ENCODE measurements at regions not wholly inside any gene's neighbourhood (a gene's known extent, or its start where the extent isn't known, plus 50 kb on each side); places are given as distances from the start of the nearest gene placed in this dataset.
"Not testable (repeated sequence)": the region's sequence is repeated elsewhere in the genome, so short reads cannot be mapped to it uniquely, and the experiment has no call there.

DNA sequence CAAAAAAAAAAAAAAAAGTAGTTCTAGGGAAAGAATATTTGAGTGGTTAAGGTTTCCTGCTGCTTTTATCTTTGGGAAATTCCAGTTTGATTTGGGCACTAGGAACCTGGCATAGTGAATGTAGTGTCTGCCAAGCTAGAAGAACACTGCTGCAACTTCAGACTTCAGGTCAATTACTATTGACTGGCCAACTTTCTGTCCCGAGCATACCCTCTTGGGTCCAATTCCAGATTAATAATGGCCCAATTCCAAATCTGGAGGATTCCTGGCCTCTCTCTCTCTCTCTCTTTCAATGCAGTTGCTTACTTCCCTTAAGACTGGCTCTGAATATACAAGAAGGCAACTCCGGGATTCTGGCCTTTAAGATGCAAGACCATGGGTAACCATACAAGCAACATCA lies 74.9 kb downstream of the ANKEF1 start:
- DNase-seq, result no peak

DNA sequence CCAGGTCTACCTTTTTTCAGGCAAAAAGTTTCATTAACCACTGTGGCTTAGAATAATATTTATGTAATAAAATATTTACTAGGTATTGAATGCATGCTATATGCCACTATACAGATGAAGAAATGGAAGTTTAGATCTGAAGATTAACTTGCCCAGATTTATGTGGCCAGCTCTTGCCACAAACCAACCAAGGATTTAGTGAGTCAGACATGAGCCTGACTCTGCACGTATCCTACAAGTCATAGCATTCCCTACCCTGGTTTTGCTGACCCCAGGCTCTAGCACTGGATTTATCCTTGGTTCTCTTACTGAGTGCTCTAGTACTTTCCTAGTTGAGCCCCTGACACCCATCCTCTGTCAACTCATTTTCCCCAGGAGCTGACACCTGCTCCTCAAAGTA lies 75.4 kb downstream of the ANKEF1 start:
- DNase-seq, result no peak

DNA sequence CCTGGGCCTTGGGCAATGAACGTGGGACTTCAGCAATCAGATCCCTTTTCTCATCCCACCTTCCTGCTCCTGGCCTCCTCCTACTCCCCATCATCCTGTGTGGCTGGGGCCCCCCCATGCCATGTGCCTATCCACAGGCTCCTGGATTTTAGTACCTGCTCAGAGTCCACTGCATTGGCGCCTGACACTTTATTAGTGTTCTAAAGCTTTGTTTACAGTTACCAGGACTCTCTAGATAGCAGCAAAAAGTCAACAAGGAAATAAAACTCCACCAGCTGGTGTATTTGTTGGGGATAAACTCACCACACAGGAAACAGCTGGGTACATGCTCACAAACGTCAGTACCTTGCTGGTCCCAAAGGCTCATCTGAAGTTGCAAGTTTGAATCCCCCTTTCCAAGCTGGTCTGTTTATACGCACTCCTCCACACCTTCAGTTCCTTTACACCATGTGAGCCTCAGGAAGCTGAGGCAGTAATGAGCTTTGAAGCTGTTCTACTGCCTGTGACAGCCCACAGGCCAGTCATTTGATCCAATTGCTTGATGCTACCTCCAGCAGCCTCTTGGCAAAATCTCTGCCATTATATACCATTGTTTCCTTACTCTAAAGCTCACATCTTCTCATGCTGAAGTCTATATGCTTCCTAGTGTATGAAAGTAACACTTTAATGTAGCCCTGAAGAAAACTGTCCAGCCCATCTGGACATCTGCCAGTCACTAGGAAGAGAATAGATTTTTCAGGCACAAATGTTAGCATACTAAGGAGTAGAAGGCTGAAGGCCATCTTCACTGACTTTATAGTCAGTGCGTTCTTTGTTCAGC lies 76.6 kb downstream of the ANKEF1 start:
- DNase-seq, result peak; percentile 8

DNA sequence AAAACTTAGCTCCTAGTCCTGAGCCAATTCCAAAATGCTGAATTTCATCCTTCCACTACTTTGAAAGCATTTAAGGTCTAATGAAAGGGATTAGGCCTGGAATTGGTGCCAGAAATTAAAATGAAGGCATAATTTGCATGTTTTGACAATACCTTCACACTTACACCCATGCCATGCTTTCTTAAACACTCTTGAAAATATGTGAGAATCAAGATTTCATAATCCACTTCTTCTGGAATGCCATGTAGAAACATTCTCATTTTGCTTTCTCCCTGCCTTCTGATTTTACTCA lies 77.1 kb downstream of the ANKEF1 start:
- no peak for DNase-seq

DNA sequence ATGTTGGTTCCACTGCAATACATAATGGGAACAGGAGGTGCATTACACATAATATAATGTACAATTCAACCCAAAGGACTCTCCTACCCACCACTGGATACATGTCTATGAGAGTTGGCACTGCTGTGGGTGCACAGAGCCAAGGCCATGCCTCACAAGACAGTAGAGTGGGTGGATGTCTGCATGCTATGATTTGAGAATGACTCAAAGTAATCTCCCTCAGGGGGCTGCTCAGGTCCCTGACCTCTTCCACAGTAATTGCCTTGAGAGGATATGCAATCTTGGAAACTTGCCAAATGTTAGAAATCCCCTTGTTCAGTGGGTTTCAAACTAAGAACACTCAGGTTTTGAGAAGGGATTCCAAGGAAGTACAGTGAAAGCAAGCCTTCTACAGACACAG lies 79.0 kb downstream of the ANKEF1 start:
- DNase-seq, result peak; percentile 85

DNA sequence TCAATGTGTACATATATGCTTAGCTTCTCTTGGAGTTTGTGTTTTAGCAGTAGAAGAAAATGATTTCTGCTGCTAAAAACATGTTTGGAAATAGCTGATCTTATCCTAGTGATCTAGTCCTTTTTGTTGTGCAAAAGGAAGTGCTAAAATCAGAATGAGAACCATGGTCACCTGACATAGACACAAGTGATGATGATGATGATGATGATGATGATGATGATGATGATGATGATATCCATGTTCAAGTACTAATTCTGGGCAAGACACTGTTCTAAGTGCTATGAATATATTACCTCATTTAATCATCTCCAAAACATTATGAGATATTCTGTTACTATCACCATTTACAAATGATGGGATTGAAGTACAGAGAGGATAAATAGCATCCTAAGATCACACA lies 79.8 kb downstream of the ANKEF1 start:
- DNase-seq, result no peak

DNA sequence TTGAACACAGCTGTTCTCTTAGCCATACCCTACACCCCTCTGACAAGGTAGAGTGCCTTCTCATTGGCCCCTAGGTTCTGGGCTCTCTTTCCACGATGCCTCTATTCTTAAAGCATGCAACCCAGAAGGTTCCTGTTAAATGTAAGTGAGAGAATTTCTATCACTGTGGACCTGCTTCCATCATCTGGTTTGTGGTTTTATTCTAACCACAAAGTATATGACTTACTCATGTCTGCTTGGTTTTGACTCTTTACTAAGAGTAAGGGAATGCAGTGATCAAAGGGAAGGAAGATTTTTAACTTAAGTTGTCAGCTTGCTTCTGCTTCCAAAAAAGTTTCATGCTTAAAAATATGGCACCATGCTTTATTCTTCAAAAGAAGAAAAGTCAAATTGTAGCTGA lies 80.2 kb downstream of the ANKEF1 start:
- no peak for DNase-seq

DNA sequence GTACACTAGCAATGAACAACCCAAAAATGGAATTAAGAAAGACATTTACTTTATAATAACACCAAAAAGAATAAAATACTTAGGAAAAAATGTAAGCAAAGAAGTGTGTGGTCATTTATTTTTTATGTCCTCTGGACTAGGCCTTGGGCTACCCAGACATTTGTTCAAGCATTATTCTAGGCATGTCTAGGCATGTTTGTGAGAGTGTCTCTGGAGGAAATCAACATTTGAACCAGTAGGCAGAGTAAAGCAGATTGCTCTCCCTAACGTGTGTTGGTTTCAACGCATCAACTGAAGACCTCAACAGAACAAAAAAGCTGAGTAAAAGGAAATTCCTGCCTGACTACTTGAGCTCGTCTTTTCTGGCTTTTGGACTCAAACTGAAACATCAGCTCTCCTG lies 84.5 kb downstream of the ANKEF1 start:
- peak; percentile 11 for DNase-seq

DNA sequence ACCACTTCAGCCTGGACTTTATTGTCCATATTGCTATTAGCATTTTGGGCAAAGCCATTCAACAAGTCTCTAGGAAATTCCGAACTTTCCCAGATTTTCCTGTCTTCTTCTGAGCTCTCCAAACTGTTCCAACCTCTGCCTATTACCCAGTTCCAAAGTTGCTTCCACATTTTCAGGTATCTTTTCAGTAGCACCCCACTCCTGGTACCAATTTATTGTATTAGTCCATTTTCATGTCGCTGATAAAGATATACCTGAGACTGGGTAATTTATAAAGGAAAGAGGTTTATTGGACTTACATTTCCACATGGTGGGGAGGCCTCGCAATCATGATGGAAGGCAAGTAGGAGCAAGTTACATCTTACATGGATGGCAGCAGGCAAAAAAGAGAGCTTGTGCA lies 90.1 kb downstream of the ANKEF1 start:
- not testable (repeated sequence) for DNase-seq

DNA sequence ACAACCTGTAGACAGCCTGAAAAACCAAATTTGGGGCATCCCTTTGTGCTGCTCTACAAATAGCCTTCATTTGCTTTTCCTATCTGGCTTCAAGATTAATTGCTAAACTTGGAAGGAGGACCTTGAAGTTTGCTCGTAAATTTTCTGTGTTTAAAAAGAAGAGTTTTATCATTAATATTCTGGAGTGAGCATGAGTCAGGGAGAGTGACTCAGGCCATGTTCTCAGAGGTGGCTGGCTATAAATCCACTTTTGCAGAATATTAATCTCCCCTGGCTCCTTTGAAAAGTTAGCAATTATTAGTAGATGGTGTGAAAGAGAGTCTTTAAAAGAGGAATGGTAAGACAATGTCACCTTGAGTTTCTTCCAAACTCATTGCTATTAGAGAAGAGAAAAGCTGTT lies 91.0 kb downstream of the ANKEF1 start:
- no peak for DNase-seq

DNA sequence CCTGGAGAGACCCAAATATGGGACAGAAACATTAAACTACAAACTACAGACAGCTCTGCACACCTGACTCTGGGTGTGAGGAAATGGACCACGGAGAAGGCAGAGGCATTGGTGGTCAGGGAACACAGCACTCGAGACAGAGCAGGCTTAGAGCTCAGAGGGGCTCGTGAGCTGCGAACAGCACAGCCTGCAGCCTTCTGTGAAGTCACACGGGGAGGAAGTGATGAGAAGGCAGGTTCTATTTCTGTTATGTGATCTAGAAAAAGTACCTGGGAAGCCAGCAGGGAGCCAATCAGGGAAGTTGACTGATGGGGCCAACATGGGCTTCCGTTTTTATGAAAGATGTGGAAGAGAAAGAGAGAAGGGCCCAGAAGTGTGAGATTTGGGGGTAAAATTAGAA lies 88.9 kb upstream of the SNAP25 start:
- no peak for DNase-seq

DNA sequence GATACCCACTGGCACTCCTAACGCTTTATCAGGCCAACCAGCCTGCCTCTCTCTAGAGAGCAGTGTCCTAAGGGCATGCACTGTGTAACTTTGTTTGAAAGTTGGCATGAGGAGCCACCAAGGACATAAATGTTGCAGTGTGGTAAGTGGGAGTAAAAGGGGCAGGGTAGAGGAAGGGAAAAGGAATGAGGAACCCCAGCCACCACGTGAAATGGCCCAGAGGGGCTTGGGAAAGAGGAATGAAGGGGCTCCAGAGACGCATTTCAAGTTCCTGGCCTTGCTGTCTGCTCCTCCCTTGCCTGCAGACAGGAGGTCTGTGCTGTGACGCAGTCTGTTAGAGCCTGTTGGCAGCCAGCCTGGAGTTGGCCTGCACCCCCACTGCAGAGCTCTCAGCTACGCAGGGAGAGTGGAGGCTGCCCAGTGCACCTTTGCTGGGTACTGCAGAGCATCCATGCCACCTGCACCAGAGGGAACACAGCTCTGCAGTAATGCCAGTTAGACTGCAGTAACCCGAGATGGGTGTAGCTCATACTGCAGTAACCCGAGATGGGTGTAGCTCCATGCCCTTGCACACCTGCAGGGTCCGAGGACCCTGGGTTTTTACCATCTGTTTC lies 86.8 kb upstream of the SNAP25 start:
- DNase-seq, result peak; percentile 63

DNA sequence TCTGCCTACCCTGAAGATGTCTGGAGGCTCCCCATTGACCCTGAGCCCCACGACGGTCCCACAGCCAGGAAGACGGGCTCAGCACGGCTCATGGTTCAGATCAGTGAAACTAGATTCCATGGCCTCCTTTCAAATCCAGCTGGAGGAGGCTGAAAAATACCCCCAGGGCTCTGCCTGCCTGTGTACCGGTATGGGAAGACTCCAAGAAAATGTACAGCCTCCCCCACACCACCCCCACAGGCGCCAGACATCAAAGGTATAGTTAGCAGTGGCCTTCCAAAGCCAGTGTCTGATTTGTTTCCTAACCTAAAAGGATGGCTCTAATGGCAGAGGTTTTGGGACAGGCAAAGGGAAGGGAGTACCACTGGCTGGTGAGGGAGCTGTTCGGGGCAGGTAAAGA lies 86.2 kb upstream of the SNAP25 start:
- no peak for DNase-seq

DNA sequence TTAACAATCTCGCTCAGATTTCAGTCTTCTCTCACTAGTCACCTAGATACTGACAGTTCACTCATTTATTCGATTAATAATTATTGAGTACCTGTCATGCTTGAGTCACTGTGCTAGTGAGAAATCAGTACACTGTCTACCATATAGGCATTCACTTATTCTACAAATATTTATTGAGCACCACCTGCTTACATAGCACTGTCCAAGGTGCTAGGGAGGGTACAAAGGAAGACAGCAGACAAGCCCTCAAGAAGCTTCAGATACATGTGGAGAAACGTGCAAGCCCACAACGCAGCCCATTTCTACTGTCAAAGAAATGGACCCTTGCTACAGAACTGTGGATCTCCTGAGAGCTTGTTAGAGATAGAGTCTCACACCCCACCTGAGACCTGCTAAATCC lies 85.1 kb upstream of the SNAP25 start:
- no peak for DNase-seq

DNA sequence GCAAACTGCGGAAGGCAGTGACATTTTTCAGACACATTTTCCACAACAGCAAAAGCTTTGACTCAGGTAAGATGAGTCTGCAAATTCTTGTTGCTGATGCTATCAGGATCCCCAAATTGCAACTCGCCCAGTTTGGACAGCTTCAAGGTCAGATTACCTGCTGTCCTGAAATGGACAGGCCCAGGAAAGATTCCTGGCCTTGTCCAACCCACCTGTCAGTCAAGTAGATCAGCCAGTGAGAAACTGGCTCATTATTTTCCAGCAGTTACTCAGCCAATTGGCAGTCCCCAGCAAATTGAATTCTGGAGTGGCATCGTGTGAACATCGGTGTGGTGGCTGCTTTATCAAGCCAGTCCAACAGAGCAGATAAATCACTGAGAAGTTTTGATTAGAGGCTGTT lies 84.5 kb upstream of the SNAP25 start:
- DNase-seq, result no peak

DNA sequence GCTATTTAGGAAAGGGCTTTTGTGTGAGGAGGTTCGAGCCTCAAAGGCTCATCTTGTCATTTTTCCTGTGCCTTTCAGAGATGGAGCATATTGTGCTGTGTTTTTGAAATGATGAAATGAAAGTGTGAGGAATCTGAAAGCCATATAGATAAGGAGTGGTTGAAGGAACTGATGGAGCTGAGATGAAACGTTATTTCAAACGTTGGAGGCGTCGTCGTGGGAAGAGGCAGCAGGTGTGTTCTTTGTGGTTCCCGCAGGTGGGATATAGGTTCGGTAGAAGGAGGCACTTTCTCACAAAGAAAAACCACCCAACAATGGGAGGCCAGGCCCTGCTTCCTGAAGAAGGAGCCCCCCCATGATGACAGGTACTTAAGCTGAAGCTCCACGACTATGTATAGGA lies 83.2 kb upstream of the SNAP25 start:
- DNase-seq, result no peak

DNA sequence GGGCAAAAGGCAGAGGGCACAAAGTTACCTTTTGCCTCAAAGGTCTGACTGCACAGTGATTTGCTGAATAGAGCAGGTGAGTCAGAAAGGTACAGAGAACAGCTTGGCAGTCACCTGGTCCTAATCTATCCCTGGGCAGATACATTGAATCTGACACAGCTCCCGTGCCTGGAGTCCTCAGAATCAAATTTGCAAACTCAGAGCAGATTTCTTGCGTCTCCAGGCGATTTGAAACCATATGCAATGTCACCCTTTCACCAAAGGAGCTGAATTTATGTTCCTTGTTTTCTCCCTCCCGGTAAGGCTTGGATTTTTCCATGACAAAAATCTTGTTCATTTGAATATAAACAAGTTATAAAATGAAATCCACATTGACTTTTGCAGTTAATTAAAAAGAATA lies 81.6 kb upstream of the SNAP25 start:
- DNase-seq, result no peak

DNA sequence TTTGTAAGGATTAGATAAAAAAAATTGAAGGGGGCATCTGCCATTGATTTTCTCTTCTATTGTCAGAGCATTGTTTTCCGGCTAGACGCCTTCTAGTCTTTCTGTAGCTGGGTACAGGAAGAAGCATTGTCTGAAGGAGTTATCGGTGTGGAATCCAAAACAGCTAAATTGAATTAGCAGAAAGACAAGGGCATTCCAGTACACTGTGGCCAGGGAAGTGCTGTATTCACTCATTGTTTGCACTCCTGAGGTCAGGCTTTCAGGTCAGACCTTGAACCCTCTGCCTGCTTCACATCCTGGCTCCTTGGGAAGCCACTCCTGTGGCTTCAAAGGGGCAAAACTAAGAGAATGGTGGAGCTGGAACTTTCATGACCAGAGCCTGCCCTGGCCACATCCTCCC lies 81.1 kb upstream of the SNAP25 start:
- no peak for DNase-seq

DNA sequence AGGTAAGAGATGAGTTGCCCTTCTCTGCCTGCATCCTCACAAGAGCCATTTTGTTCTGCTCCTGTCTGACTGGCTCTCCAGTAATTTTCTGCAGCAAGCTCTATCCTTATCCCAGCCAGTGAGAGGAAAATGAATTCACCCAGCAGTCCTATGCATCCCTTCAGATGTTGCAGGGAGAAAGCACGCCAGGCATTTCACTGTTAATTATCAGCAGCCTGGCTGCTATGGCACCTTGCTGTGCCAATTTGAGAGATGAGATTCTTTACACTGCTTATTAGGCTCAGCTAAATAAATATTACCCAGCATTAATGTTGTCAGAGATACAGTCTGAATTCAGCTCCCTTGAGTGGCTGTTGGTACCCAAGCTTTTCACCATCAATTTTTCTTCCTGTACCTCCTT lies 61.1 kb upstream of the SNAP25 start:
- no peak for DNase-seq

DNA sequence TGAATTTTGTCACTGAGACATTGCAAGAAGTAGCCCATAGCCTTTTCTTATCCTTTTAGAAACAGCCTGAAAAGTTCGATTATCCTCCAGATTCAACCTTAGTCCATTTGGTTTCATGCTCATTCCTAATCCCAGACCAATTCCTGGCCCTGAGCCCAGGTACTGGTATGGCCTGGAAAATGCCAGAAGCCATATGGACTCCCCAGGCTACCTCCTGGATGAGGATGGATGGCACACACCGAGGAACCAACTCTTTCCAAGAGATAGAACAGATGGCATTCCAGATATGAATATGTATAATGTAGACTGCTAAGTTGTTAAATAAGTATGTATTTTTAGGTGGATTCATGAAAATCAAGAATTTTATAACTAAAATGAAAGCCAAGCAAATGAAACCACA lies 51.6 kb upstream of the SNAP25 start:
- DNase-seq, result no peak

DNA sequence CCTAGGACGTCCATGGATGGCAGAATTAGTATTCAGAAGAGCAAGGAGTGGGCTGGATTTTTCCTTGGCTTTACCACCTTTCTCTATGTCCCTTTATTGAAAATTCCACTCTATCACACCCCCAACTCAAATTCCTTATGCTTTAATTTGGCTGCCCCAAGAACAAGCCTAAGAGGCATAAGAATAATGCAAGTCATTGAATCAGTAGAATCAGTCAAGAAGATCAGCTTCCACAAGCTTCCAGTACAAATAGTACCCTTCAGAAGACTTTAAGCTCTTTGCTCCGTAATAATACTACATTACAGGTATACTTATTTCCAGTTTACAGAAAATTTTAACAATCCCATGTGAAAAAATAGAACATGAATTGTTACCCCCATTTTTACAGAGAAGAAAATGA lies 51.0 kb upstream of the SNAP25 start:
- no peak for DNase-seq

Data from DMS79 treated with DMSO at 0.1 percent for 48 hours (cell line).